ACHN (cell line): ENCODE measurements at regions not wholly inside any gene's neighbourhood (a gene's known extent, or its start where the extent isn't known, plus 50 kb on each side); places are given as distances from the start of the nearest gene placed in this dataset.

ENCODE experiments used
- DNase-seq: peaks from one replicate; pipeline ENCODE4 v3.0.0-alpha.2; 2015
- in situ Hi-C: cut with HindIII; loops from 2 replicates; pipeline ENCODE4 v1.10.0; 2017; ENCODE audit warnings: low sequenced_read_pairs, low pct_ligation_motif_present, low pct_unique_long_range_greater_than_20kb

DNA sequence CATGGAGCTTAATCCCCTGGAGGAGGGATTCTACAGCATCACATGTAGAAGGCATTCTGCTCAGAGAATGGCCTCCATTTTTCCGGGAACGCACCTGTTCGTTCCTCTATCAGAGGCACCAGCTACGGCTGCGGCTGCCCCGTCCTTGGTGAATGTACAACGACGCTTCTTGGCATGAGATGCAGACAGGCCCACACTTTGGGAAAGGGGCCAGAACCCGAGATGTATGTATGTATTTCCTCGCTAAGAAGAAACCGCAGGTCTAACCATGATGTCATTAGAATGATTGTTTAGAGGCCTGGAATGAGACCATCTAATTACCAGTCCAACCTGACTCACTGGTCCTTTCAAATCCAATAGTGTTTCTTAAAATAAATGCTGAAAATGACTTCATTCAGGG is 1293.4 kb downstream of the TBC1D22A start:
- in situ Hi-C loops, result no loop called here

DNA sequence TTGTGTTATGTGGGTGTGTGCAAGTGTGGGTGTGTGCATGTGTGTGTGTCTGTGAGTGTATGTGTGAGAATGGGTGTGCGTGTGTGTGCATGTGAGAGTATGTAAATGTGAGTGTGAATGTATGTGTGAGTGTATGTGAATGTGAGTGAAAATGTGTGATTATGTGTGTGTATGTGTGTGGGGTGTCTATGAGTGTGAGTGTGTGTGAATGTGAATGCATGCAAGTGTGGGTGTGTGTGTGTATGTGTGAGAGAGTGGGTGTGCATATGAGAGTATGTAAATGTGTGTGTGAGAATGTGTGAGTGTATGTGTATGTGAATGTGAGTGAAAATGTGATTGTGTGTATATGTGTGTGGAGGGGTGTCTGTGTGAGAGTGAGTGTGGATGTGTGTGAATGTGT is 1292.7 kb downstream of the TBC1D22A start:
- DNase-seq, result no peak
- in situ Hi-C loops, result no loop called here

More for the DNA sequence above, 1293.4 kb downstream of the TBC1D22A start:
- no peak for DNase-seq

- in situ Hi-C loops, result no loop called here
Measured at GRCh38 chr22:48054596-48054995, 1292.1 kb downstream of the TBC1D22A start.

GRCh38 chr22:48053973-48054372 is 1291.5 kb downstream of the TBC1D22A start:
- in situ Hi-C loops, result no loop called here
- DNase-seq, result no peak

More at GRCh38 chr22:48054596-48054995, 1292.1 kb downstream of the TBC1D22A start:
- no peak for DNase-seq

DNA sequence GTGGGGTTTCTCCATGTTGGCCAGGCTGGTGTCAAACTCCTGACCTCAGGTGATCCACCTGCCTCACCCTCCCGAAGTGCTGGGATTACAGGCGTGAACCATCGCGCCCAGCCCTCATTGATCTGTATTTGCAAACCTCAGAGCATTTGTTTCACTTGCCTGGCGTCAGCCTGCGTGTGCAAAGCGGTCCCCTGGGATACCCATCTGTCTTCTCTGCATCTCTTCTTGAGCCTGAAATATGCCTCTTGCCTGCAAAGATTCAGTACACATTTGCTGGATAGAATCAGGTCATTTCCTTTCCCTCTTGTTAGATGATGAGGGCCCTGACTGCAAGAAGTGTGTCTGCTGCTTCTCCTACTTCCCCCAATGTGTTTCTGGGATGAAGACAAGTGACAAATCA is 1291.0 kb downstream of the TBC1D22A start:
- in situ Hi-C loops, result no loop called here
- DNase-seq, result no peak

GRCh38 chr22:48052621-48052890 is 1290.1 kb downstream of the TBC1D22A start:
- no peak for DNase-seq
- in situ Hi-C loops, result no loop called here

GRCh38 chr22:48051796-48052620 is 1289.6 kb downstream of the TBC1D22A start:
- in situ Hi-C loops, result no loop called here
- no peak for DNase-seq

GRCh38 chr22:48050836-48051235 is 1288.4 kb downstream of the TBC1D22A start:
- in situ Hi-C loops, result no loop called here
- no peak for DNase-seq

GRCh38 chr22:48049116-48049515 is 1286.7 kb downstream of the TBC1D22A start:
- in situ Hi-C loops, result no loop called here
- no peak for DNase-seq

DNA sequence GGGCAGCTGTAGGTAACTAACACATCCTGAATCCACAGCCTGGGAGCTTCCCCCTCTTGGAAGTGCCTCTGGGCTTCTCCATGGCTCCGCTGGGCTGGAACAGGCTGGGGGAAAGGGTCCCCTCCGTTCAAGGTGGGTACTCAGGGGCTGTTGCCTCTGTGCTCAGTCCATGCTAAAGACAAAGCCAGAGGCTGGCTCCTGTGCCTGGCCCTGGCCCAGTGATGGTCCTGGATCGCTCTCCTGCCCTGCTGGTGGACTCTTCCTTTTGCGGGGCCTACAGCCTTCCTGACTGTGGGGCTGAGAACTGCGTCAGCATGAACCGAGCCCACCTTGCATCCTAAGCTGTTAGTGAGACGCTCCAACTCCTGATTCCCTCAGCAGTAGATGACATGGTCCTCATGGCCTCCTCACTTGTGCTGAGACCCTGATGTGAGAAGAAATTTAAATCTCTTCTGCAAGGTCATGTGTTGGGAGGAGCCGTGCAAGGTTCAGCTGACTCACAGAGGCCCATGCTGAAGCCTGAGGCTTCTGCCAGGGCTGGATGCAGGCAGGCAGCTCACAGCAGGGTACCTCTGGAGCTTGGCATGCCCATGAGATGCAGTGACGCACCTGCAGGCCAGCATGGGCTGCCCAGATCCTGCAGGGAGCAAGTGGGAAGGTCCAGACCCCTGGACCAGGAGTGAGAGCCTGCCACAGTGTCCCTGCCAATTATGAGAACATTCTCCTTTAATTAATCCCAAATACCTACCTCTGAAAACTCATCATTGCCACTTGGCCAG is 1285.5 kb downstream of the TBC1D22A start:
- no peak for DNase-seq
- in situ Hi-C loops, result no loop called here

DNA sequence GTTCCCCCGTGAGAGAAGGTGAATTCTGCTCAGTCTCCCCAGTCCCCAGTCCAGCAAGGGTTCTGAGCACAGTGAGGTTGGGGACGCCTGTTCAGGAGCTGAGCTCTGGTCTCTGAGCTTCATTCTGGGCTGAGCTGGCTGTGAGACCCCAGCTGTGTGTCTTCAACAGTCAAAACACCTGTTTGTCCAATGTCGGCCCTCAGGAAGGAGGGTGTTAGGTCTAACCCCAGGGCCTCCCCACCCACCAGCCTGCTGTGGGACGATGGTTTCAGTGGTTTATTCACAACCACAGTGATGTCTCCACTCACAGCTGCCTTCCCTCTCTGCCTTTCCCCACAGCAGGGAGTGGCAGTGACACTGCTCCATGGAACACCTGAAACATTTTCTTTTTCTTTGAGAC is 1282.9 kb downstream of the TBC1D22A start:
- in situ Hi-C loops, result no loop called here
- DNase-seq, result no peak

GRCh38 chr22:48044487-48045060 is 1282.1 kb downstream of the TBC1D22A start:
- in situ Hi-C loops, result no loop called here
- DNase-seq, result no peak

- in situ Hi-C loops, result no loop called here
Measured at GRCh38 chr22:48043581-48043980, 1281.1 kb downstream of the TBC1D22A start.

DNA sequence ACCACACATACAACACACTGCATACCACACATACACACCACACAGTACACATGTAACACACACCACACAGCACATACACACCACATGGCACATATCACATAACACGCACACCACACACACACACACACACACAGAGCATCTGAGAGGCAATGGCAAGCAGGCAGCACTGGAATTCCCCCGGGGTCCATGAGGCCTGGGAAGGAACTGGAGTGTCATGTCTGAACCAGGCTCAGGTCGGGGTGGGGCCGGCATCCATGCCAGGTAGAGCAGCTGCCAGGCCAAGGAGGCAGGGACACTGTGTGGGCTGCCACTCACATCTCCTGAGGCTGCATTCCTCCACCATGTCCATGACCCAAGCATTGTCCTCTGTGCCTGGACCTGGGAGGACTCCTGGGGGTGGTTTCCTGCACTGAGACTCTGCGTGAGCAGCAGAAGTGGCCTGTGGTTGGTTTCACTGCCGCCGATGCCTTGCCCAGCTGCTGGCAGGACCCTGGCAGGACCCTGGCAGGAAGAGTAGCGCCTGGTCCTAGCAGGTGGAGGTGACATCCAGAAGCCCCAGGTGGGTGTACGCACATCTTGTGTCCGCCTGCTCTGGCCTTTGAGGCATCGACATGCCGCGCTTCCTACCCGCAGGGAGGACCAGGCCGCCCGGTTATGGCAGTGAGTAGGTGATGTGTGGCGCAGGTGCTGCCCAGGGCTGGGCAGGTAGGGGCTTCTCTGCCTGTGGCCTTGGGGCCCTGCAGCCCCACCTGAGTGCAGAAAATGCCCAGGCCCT is 1280.4 kb downstream of the TBC1D22A start:
- no peak for DNase-seq
- in situ Hi-C loops, result no loop called here

More at GRCh38 chr22:48043581-48043980, 1281.1 kb downstream of the TBC1D22A start:
- DNase-seq, result no peak

- no peak for DNase-seq
- in situ Hi-C loops, result no loop called here
Measured at GRCh38 chr22:48039326-48039725, 1276.9 kb downstream of the TBC1D22A start.

- in situ Hi-C loops, result no loop called here
- no peak for DNase-seq
Measured at GRCh38 chr22:48037618-48038017, 1275.2 kb downstream of the TBC1D22A start.

GRCh38 chr22:48035897-48036296 is 1273.4 kb downstream of the TBC1D22A start:
- DNase-seq, result no peak
- in situ Hi-C loops, result no loop called here

DNA sequence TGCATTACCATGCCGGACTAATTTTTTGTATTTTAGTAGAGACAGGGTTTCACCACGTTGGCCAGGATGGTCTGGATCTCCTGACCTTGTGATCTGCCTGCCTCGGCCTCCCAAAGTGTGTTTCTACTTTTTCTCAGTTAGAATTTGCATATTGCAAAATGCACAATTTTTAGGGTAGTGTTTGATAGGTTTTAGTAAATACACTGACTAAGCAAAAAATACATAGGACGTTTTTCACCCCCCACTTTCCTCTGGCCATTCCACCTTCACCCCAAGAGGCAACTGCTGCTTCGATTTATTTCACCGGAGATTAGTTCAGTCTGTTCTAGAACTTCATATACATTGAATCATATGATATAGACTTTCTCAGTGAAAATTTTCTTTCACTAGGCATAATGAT is 1269.1 kb downstream of the TBC1D22A start:
- no peak for DNase-seq
- in situ Hi-C loops, result no loop called here

GRCh38 chr22:48025096-48025495 is 1262.6 kb downstream of the TBC1D22A start:
- in situ Hi-C loops, result no loop called here
- DNase-seq, result no peak
